Astrocyte of the cerebellum (primary cell): ENCODE measurements at regions not wholly inside any gene's neighbourhood (a gene's known extent, or its start where the extent isn't known, plus 50 kb on each side); places are given as distances from the start of the nearest gene placed in this dataset.
"Not testable (repeated sequence)": the region's sequence is repeated elsewhere in the genome, so short reads cannot be mapped to it uniquely, and the experiment has no call there.

Experiments
- DNase-seq: peaks from one replicate; pipeline ENCODE4 v3.0.0-alpha.2; 2011; ENCODE audit warnings: low read depth
- H3K4me3 ChIP-seq: 2 replicates; pipeline ENCODE4 v1.5.1; 2011; ENCODE audit warnings: mild to moderate bottlenecking, low read depth, low read length, moderate library complexity
- in situ Hi-C: cut with HindIII; loops from 2 replicates; pipeline ENCODE4 v1.10.0; 2017; ENCODE audit warnings: low sequenced_read_pairs
- TF ChIP-seq, protein P1 (sequence below): IDR thresholded peaks from 2 replicates; pipeline ENCODE4 v1.5.1; 2012; ENCODE audit warnings: low read length, low read depth, moderate library complexity, mild to moderate bottlenecking; ENCODE audit errors: missing control alignments

DNA sequence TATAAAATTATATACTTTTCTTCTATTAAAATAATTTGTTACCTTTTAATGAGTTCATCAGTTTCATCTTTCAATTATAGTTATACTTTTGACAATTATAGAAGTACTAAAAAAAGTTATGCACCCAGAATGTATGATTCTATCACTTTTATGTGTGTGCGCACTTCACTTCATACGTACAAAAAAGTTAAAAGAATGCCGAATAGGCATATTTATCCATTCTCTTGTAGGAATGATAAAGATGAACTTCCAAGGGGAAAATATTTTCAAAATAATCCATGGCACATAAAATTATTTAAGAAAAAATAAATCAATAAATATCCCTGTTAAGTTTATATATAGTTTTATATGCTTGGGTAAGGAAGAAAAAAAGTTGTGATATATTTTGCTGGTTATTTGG, 166.9 kb upstream of the PRSS1 start:
- no peak for DNase-seq
- in situ Hi-C loops = no loop called here
- no peak overlapping the region for H3K4me3 ChIP-seq
- TF ChIP-seq, protein P1, sequence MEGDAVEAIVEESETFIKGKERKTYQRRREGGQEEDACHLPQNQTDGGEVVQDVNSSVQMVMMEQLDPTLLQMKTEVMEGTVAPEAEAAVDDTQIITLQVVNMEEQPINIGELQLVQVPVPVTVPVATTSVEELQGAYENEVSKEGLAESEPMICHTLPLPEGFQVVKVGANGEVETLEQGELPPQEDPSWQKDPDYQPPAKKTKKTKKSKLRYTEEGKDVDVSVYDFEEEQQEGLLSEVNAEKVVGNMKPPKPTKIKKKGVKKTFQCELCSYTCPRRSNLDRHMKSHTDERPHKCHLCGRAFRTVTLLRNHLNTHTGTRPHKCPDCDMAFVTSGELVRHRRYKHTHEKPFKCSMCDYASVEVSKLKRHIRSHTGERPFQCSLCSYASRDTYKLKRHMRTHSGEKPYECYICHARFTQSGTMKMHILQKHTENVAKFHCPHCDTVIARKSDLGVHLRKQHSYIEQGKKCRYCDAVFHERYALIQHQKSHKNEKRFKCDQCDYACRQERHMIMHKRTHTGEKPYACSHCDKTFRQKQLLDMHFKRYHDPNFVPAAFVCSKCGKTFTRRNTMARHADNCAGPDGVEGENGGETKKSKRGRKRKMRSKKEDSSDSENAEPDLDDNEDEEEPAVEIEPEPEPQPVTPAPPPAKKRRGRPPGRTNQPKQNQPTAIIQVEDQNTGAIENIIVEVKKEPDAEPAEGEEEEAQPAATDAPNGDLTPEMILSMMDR = no peak

DNA sequence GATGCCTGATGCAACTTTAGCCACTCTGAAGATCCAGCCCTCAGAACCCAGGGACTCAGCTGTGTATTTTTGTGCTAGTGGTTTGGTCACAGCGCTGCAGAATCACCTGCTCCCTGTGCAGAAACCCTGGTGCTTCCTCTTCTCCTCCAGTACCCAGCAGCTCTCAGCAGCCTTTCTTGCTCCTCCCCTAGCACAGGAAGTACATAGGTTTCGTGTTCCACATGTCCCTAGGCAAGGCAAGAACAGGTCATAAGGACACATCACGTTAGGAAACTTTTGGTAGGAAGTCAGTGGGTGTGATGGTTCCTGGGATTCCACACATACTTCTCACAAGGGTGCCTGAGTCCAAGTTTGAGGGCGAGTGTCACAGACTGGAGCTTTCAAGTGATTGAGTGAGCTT, 167.9 kb upstream of the PRSS1 start:
- no peak for DNase-seq
- in situ Hi-C loops = no loop called here
- TF ChIP-seq, protein P1 = no peak
- H3K4me3 ChIP-seq = no peak overlapping the region

DNA sequence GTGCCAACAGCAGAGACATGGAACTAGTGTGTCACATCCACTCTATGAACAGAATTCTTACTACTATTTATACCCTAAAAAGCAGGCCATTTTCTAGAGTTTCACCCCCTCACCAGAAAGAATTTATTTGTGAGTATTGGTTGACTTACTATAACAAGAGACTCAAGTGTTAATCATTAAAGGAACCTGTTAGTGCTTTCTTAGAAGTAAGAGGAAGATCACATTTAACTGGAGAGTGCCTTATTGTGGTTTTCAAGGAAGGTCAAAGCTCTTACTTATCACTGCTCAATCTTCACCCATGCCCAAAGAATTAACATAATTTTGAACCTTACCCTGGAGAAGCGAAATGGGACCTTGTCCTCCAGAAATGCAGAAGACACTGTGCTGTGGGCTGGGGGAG, 169.3 kb upstream of the PRSS1 start:
- no peak for DNase-seq
- in situ Hi-C loops = no loop called here
- TF ChIP-seq, protein P1 = no peak
- no peak overlapping the region for H3K4me3 ChIP-seq

DNA sequence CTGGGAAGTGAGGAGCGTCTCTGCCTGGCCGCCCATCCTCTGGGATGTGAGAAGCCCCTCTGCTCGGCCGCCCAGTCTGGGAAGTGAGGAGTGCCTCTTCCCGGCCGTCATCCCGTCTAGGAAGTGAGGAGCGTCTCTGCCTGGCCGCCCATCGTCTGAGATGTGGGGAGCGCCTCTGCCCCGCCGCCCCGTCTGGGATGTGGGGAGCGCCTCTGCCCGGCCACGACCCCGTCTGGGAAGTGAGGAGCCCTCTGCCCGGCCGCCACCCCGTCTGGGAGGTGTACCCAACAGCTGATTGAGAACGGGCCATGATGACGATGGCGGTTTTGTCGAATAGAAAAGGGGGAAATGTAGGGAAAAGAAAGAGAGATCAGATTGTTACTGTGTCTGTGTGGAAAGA, 173.9 kb upstream of the PRSS1 start:
- DNase-seq, in situ Hi-C loops, H3K4me3 ChIP-seq: not testable (repeated sequence)

DNA sequence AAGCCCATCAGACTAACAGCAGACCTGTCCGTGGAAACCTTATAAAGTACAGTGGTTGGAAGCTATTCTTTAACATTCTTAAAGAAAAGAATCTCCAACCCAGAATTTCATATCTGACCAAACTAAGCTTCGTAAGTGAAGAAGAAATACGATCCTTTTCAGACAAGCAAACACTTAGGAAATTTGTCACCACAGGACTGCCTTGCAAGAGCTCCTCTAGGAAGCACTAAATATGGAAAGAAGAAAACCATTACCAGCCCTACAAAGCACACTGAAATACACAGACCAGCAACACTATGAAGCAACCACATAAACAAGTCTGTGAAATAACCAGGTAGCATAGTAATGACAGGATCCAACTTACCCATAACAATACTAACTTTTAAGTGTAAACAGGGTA, 177.7 kb upstream of the PRSS1 start:
- TF ChIP-seq, protein P1 = no peak
- H3K4me3 ChIP-seq = no peak overlapping the region
- in situ Hi-C loops = no loop called here
- DNase-seq = no peak

DNA sequence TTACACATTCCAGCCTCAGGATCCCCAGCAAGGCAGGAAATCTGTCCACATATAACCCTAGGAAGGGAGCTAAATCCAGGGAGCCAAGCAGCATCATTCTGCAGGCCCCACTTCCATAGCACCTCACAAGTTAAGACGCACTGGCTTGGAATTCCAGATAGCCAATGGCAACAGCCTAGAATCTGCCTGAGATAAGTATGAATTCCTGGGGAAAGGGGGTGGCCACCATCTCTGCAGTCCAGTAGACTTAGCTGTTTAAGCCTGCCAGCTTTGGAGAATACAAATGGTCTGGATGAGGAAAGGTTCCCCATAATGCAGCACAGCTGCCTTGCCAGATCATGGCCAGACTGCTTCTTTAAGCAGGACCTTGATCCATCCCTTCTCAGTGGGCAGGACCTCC, 179.4 kb upstream of the PRSS1 start:
- H3K4me3 ChIP-seq = no peak overlapping the region
- no peak for DNase-seq

DNA sequence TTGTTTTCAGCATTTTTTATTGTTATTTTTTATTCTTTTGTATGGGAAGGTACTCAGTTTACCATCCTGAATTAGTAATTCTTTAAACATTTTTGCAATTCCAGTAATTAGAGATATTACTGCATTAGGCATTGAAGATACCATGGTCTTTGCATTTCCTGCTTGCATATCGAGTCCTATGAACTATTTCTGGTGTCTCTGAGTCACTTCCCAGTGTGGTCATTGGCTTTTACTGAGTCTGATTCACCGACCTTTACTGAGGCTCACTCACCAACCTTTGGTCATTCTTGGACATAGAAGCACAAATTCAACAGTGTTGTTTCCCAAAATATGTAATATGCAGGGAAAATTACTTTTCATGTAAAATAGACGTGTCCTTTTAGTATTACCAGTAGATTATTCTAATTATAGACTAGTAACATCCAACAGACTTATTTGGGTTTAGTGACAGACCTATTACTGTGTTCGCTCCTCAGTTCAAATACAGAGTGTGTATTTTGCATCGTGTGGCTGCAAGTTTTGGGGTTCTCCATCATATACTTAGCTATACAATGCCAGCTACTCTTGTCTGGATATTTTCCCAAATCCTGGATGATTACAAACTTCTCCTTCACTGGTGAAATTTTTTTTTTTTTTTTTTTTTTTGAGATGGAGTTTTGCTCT, 180.7 kb upstream of the PRSS1 start:
- TF ChIP-seq, protein P1 = no peak
- in situ Hi-C loops = no loop called here
- no peak overlapping the region for H3K4me3 ChIP-seq
- peak; percentile 74 for DNase-seq

More for the DNA sequence above, 179.4 kb upstream of the PRSS1 start:
- TF ChIP-seq, protein P1 = no peak
- in situ Hi-C loops = no loop called here
